Amniotic epithelial cell (primary cell): ENCODE measurements at regions not wholly inside any gene's neighbourhood (a gene's known extent, or its start where the extent isn't known, plus 50 kb on each side); places are given as distances from the start of the nearest gene placed in this dataset.
"Not testable (repeated sequence)": the region's sequence is repeated elsewhere in the genome, so short reads cannot be mapped to it uniquely, and the experiment has no call there.

Source experiments
- DNase-seq: peaks from one replicate; pipeline ENCODE4 v3.0.0-alpha.2; 2010; ENCODE audit warnings: low read depth

DNA sequence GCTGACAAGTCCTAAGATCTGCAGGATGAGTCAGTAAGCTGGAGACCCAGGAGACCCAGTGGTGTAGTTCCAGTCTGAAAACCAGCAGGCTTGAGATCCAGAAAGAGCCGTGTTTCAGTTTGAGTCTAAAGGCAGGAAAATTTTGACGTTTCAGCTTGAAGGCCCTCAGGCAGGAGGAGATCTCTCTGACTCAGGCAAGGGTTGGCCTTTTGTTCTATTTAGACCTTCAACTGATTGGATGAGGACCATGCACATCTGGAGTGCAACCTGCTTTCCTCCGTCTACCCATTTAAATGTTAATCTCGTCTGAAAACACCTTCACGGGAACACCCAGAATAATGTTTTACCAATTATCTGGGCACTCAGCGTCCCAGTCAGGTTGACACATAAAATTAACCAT, 69.5 kb downstream of the NPIPA7 start:
- not testable (repeated sequence) for DNase-seq

- not testable (repeated sequence) for DNase-seq
Observed at GRCh38 chr16:16449712-16450237, 70.8 kb downstream of the NPIPA7 start.

DNA sequence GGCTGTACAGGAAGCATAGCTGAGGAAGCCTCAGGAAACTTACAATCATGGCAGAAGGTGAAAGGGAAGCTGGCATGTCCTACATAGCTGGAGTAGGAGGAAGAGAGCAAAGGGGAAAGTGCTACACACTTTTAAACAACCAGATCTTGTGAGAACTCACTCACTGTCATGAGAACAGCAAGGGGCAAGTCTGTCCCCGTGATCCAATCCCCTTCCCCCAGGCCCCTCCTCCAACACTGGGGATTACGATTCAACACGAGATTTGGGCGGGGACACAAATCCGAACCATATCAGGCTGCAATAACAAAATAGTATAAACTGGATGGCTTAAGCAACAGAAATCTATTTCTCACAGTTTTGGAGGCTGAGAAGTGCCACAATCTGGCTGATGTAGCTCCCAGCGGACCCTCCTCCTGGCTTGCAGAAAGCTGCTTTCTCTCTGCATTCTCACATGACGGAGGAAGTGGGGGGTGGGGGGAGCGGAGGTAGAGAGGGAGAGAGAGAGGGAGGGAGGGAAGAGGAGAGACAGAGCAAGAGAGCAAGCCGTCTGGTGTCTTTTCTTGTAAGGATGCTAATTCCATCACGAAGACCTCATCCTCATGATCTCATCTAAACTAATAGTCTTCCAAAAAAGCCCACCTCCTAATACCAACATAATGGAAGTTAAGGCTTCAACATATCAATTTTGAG, 72.9 kb downstream of the NPIPA7 start:
- not testable (repeated sequence) for DNase-seq

- not testable (repeated sequence) for DNase-seq
Observed at GRCh38 chr16:16458579-16458978, 79.6 kb downstream of the NPIPA7 start.

- not testable (repeated sequence) for DNase-seq
Observed at GRCh38 chr16:16463792-16464191, 84.9 kb downstream of the NPIPA7 start.

DNA sequence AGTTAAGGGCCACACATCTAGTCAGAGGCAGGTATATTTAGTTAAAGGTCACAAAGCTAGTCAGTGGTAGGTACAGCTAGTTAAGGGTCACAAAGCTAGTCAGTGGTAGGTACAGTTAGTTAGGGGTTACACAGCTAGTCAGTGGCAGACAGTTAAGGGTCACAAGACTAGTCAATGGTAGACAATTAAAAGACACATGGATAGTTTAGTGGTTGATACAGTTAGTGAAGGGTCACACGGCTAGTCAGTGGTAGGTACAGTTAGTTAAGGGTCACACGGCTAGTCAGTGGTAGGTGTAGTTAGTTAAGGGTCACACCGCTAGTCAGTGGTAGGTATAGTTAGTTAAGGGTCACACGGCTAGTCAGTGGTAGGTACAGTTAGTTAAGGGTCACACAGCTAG, 110.0 kb downstream of the NPIPA7 start:
- not testable (repeated sequence) for DNase-seq

DNA sequence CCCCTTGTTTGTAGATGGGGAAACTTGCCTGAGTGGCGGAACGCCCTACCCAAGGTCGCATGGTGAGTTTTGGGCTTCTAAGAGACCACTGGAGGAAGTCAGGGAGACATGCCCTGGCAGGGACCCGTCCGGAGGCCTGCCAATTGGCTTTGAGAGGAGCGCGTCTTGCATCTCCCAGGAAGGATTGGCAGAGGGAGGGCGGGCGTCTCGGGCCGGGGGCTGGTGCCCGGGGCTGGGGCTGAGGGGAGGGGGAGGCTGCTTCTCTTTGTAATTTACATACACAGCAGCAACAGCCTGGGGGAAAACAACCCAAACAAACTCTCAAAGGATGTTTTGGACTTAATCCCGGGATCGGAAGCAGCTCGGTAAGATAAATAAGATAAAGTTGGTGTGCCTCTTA, 110.5 kb downstream of the NPIPA7 start:
- not testable (repeated sequence) for DNase-seq

DNA sequence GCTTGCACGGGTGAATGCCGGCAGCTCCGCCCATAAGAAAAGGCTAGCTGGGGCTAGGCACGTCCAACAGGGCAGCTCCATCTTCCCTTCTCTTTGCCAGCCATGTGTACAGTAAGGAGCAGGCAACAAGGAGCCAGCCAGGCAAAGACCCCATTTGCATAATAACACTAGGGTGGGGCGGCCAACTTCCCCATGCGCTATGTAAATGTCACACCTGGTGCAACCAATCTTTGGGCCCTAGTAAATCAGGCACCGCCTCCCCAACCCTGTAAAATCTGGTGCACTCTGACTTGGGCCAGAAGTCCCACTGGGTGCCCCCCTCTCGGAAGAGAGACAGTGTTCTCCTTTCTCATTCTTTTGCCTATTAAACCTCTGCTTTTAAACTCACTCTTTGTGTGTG, 115.2 kb downstream of the NPIPA7 start:
- not testable (repeated sequence) for DNase-seq

DNA sequence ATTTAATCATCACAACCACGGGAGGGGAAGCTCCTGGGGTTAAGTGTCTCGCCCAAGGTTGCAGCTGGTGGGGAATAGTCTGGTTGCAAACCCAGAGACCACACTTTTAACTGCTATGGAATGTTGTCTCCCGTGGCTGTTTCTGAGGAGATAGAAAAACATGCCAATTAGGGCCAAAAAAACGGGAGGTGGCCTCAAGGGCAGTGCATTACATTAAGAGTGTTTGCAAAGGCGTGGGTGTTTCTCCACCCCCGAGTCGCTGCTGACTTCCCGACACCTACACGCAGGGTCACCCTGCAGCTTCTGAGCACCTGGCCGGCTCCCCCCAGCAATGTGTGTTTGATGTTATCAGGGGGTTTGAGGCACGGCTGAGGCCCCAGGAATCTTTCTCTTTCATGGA, 116.1 kb downstream of the NPIPA7 start:
- DNase-seq, result not testable (repeated sequence)

DNA sequence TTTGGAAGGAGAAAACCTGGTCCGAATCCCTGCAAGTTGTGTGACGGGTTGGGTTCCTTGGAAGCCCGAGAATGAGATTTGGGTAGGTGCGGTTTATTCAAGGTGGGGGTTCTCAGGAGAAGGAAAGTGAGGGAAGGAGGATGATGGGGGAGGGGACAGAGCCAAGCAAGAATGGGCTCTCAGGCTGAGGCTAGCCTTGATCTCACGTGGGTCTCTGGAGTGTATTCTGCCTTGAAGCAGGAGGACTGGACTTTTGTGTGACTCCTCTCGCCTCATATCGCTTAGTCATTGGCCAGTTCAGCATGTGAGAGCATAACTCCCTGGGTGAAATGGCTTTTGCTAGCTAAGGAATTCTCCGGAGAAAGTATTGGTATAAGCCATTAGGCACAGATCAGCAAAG, 120.9 kb downstream of the NPIPA7 start:
- DNase-seq, result not testable (repeated sequence)

DNA sequence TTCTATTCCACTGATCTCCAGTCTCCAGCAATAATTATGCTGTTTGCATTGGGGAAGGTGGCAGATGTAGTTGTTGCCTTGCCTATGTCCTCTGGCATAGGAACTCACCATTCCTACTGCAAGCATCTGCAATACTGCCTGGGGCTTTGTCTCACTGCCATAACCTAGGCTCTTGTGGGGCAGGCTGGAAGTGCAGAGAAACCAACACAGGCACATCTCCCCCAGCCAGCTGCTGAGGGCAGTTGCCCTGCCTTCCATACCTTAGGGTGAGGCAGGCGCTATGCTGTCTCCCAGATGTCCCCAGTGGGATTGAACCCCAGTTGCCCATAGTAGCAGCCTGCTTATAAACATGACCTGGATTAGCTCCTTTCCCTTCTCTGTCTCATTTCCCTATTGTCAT, 128.1 kb downstream of the NPIPA7 start:
- DNase-seq, result not testable (repeated sequence)

DNA sequence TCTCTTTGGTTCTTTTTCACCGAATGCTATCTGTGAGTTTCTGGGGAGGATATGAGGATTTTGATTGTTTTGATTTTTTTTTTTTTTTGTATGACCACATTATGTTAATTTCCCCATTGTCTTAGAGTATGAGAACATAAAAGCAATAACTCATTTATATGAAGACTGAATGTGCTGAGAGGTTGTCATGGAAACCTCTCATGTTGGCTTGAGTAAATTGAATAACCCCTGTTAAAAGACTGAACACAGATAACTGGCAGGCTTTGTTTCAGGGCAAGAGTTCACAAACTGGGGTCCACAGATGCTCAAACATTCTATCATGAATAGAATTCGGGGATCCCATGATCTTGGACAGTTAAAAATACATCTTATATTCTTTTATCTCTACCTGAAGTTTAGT, 129.4 kb downstream of the NPIPA7 start:
- DNase-seq, result not testable (repeated sequence)

DNA sequence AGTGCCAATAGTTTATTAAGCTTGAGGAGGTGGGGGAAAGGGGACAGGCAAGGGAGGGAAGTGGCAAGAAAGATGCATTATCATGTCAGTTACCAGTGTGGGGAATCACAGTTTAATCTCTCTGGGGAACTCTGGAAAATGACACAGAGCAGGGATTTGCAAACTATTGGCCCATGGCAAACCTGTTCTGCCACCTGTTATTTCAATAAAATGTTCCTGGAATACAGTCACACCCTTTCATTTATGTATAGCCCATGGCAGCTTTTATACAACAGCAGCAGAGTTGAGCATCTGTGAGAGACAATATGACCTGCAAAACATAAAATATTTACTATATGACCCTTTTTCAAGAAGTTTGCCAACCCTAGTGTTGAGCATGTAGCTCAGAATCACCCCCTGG, 140.5 kb downstream of the NPIPA7 start:
- not testable (repeated sequence) for DNase-seq

DNA sequence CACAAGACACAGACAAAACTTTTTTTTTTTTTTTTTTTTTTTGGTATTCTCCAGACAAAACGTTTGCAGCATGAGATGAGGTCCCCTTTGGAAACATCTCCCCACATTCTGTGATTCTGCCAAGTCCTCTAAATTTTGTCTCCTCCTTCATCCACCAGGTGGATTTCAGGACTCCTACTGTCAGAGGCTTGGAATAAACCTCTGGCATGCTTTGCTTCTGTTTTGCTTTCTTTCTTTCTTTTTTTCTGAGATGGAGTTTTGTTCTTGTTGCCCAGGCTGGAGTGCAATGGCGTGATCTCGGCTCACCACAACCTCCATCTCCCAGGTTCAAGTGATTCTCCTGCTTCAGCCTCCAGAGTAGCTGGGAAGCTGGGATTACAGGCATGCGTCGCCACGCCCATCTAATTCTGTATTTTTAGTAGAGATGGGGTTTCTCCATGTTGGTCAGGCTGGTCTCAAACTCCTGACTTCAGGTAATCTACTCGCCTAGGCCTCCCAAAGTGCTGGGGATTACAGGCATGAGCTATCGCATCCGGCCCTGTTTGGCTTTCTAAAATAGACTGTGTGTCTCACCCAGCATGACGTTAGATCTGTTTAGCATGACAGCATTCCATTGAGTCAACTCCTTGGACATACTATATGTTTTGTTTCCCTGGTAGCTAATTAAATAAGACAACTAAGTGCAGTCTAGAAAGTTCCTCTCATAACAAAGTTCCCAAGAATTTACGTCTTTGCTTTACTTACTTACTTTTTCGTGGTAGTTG, 142.5 kb downstream of the NPIPA7 start:
- not testable (repeated sequence) for DNase-seq

- not testable (repeated sequence) for DNase-seq
Observed at GRCh38 chr16:16526998-16527397, 148.1 kb downstream of the NPIPA7 start.

DNA sequence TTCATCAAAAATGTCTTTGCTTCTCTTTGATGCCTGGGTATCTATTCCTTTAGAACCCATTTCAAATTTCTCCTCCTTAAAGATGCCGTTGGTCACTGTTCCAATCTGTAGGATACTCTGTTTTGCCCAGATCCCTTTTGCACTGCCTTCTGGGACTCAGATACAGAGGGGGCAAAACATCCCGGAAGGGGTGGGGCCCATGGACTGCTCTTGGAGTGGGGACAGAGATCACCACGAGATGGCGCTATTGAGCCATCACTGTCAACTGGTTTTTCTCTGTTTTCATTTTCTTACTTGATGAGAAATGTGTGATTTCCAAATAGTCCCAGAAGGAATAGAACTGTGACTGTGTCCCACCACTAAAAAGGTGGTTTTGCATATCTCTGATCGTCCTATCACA, 151.8 kb downstream of the NPIPA7 start:
- not testable (repeated sequence) for DNase-seq

GRCh38 chr16:16535565-16535964, 156.6 kb downstream of the NPIPA7 start:
- DNase-seq, result not testable (repeated sequence)

- DNase-seq, result not testable (repeated sequence)
Observed at GRCh38 chr16:16536151-16536550, 157.2 kb downstream of the NPIPA7 start.

- DNase-seq, result not testable (repeated sequence)
Observed at GRCh38 chr16:16549710-16550109, 170.8 kb downstream of the NPIPA7 start.

DNA sequence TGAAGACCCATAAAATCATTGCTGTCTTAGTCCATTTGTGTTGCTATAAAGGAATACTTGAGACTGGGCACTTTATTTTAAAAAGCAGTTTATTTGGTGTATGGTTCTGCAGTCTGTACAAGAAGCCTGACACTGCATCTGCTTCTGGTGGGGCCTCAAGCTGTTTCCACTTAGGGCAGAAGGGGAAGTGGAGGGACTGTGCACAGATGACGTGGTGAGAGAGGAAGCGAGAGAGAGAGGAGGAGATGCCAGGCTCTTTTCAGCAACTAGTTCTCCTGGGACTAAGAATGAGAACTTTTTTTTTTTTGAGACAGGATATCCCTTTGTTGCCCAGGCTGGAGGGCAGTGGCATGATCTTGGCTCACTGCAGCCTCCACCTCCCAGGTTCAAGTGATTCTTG, 171.9 kb downstream of the NPIPA7 start:
- DNase-seq, result not testable (repeated sequence)

- not testable (repeated sequence) for DNase-seq
Observed at GRCh38 chr16:16552819-16553340, 173.9 kb downstream of the NPIPA7 start.

- DNase-seq, result not testable (repeated sequence)
Observed at GRCh38 chr16:16559179-16559740, 180.3 kb downstream of the NPIPA7 start.
